GM13977 (cell line): ENCODE measurements at regions not wholly inside any gene's neighbourhood (a gene's known extent, or its start where the extent isn't known, plus 50 kb on each side); places are given as distances from the start of the nearest gene placed in this dataset.

ENCODE experiments used
- DNase-seq: peaks from one replicate; pipeline ENCODE4 v3.0.0; 2012; ENCODE audit warnings: low spot score
- in situ Hi-C: fragments of 300-500 bp; cut with MboI; formaldehyde crosslinking; loops from one replicate; pipeline ENCODE4 v1.12.0; 2022; ENCODE audit warnings: low sequenced_read_pairs, low pct_unique_long_range_greater_than_20kb, mixed read lengths, inconsistent platforms; ENCODE audit not compliant: unreplicated experiment
- TF ChIP-seq, protein P1 (sequence below): IDR thresholded peaks from 2 replicates; pipeline ENCODE4 v1.5.1; 2012; ENCODE audit warnings: mild to moderate bottlenecking, control low read depth; ENCODE audit not compliant: insufficient read depth; ENCODE audit errors: extremely low read depth, missing control alignments

DNA sequence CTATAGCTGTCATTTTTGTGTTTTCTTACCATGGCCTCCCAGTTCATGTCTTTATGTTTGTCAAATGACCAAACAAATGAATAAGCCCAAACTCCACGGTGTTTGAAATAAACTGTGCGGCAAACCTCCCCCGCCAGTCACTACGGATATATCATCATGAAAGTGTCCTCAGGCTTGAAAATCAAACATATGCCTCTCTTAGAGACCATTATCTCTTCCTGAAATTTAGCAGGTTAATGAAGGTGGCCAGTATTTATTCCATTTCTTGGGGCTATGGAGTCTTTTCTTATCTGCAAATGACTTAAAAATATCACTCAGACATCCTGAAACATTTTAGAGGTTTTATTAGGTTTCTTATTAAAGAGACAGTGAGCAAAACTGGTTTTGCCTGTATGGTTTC is 610.3 kb upstream of the CDH5 start:
- no peak for DNase-seq
- in situ Hi-C loops: no loop called here
- TF ChIP-seq, protein P1, sequence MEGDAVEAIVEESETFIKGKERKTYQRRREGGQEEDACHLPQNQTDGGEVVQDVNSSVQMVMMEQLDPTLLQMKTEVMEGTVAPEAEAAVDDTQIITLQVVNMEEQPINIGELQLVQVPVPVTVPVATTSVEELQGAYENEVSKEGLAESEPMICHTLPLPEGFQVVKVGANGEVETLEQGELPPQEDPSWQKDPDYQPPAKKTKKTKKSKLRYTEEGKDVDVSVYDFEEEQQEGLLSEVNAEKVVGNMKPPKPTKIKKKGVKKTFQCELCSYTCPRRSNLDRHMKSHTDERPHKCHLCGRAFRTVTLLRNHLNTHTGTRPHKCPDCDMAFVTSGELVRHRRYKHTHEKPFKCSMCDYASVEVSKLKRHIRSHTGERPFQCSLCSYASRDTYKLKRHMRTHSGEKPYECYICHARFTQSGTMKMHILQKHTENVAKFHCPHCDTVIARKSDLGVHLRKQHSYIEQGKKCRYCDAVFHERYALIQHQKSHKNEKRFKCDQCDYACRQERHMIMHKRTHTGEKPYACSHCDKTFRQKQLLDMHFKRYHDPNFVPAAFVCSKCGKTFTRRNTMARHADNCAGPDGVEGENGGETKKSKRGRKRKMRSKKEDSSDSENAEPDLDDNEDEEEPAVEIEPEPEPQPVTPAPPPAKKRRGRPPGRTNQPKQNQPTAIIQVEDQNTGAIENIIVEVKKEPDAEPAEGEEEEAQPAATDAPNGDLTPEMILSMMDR: no peak

DNA sequence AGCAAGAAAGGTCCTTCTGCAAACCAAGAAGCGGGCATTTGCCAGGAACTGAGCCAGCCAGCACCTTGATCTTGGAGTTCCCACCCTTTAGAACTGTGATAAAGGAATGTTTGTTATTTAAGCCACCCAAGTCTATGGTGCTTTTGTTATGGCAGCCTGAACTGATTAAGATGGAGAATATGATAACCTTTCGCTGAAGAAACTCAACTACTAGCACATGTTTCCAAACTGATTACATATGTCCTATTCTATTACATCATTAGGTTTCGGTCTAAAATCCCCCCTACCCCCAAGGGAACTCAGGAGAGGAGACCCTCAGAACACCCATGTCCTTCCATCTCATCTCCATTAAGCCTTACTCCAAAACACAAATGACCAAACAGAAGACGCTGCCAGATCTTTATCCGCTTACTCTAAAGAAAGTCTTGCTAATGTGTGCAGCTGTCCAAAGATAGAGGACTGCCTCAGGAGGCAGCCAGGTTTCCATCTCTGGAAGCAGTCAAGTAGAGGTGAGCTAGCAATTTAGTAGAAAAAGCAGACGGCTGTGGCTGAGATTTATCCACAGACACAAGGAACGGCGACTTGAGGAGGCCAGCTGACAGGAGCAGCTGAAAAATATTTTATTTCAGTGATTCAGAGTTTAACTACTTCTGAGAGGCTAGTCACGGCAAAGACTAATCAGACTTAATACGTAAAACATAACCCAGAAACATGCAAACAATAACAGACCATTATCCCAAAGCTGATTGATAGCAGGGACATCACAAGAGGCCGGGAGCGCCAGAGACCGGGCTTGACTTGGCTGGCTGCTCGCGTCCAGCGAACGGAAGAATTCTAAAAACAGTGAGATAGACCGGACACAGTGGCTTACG is 611.4 kb upstream of the CDH5 start:
- no peak for DNase-seq
- in situ Hi-C loops: no loop called here
- TF ChIP-seq, protein P1: no peak

DNA sequence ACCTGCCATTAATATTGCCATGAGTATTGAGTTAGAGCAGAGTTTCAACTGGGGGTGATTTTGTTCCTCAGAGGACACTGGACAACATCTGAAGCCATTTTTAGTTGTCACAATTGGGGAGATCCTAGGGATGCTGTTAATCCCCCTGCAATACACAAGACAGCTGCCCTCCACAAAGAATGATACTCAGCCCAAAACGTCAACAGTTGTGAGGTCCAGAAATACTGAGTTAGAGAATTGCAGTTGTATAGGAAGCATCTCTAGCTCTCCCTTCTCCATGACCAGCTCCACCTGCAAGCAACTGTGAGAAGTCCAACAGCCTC is 614.0 kb upstream of the CDH5 start:
- in situ Hi-C loops: no loop called here

DNA sequence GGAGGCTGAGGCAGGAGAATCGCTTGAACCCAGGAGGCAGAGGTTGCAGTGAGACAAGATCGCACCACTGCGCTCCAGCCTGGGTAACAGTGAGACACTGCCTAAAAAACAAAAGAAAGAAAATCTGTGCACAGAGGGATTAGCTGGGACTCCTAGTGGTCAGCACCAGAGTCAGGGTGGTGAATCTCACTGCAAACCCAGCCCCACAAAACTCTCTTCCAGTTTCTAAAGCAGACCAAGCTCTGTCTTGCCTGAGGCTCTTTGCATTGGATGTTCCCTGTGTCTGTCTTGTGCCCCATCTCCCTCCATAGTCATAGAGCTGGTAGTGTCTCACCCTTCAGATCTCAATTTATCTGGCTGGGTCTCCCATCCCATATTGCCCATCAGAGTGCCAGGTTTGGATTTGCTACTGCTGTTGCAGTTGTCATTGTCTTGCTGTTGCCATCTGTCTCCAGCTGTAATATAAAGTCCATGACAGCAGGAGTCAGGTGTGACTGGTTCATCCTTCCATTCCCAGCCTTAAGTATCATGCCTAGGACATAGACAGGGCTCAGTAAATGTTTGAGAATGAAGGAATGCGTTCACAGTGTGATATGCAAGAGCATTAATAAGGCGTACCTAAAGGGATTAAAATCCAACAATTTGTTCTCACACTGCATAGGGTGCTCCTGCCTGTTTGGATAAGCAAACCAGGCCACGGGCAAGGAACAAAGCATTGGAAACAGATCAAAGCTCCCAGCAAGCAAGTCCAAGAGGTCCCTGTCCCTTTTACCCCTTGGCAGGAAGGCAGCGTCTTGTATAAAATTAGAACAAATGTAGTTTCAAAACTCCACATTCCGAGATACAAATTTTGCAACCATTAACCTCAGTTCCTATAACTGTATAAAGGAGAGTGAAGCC is 614.6 kb upstream of the CDH5 start:
- no peak for DNase-seq
- TF ChIP-seq, protein P1: no peak
- in situ Hi-C loops: no loop called here

More for the DNA sequence above, 614.0 kb upstream of the CDH5 start:
- DNase-seq: no peak
- TF ChIP-seq, protein P1: no peak

DNA sequence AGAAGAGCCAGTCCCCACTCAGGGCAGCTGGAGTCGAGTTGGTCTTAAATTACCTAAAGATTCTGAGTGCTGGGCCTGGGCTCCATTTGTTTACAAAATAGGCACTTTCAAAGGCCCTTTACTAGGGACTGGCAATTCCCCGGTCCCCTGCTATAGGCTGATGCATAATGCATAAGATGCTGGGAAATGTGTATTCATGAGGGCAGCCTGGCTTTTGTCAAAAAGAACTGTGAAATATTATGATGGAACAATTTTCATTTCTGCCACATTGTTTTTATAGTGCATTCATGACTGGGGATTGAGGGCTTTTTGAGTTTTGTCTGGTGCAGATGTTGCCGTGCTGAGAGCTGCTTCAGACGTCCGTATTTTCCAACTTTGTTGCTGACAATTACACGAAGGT is 617.0 kb upstream of the CDH5 start:
- TF ChIP-seq, protein P1: no peak
- DNase-seq: no peak
- in situ Hi-C loops: no loop called here

DNA sequence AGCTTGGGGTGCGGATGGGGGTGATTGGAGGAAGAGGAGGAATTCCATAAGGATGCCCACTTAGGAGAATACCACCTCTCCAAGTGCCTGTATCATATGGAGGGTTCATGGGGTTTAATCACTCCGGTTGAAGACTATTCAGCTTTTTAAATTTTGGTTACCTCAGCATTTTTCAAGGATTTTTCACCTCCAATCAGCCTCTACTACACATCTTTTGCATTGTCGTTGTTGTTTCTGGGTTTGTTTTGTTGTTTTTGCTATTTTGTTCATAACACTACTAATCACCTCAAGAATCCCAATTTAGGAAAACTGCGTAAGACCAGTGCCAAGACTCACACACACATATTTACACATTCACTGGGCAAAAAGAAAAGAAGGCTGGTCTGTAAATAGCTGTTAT is 619.5 kb upstream of the CDH5 start:
- TF ChIP-seq, protein P1: no peak
- in situ Hi-C loops: no loop called here
- no peak for DNase-seq
